ENCODE measurements at regions not wholly inside any gene's neighbourhood (a gene's known extent, or its start where the extent isn't known, plus 50 kb on each side); places are given as distances from the start of the nearest gene placed in this dataset.

DNA sequence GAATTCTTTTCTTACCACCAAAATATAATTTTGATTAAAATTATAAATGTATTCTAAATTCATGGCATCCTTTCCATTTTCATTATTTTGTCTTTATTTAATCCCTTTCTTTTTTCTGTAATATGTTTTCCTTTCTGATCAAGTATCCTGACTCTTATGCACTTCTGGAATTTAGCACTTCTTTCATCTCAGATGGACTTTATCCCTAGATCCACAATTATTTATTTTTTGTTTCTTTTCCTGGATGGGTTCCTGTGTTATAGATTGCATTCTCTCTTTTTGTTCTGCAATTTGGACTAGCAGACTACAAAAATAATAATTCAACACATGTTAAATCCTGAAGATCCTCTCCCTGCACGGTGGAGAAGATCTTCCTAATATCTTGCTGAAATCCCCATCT is 76.9 kb upstream of the CDIN1 start:
- TF ChIP-seq CTCF (IDR thresholded peaks at IDR 0.05) (no peak), POLR2A (IDR thresholded peaks at IDR 0.05) (no peak)

Data from tibial nerve (tissue), 3 donors.